PFSK-1 (cell line): ENCODE measurements at regions not wholly inside any gene's neighbourhood (a gene's known extent, or its start where the extent isn't known, plus 50 kb on each side); places are given as distances from the start of the nearest gene placed in this dataset.

Experiments used
- FOXP2 ChIP-seq: optimal IDR thresholded peaks from 2 replicates; pipeline ENCODE3; 2011; ENCODE audit warnings: borderline replicate concordance, control low read depth, inconsistent platforms; ENCODE audit not compliant: insufficient read depth; ENCODE audit errors: extremely low read length, extremely low read depth
- POLR2AphosphoS5 ChIP-seq: IDR thresholded peaks from 2 replicates; pipeline ENCODE4 v1.6.1; 2012; ENCODE audit warnings: low read depth, mild to moderate bottlenecking, control low read depth, low read length, moderate library complexity
- REST ChIP-seq, 2 experiments: IDR thresholded peaks; 2 replicates each; pipeline versions ENCODE4 v1.6.1 to v1.8.0; 2011 to 2012; ENCODE audit warnings: low read depth in 2 of 2, low read length in 2 of 2, control low read depth in 1 of 2, inconsistent platforms in 1 of 2, mild to moderate bottlenecking in 1 of 2, moderate library complexity in 1 of 2; ENCODE audit not compliant: insufficient read depth in 1 of 2
- SIN3A ChIP-seq: IDR thresholded peaks from 2 replicates; pipeline ENCODE4 v1.6.1; 2012; ENCODE audit warnings: mild to moderate bottlenecking, low read length, moderate library complexity, borderline replicate concordance; ENCODE audit not compliant: insufficient read depth
- TAF1 ChIP-seq: IDR thresholded peaks from 2 replicates; pipeline ENCODE4 v1.6.1; 2012; ENCODE audit warnings: low read length, control low read depth, borderline replicate concordance; ENCODE audit not compliant: insufficient read depth

- TF ChIP-seq FOXP2 (no peak), REST (IDR thresholded peaks at IDR 0.05; ENCODE audit: insufficient read depth in 1 of 2, low read depth in 2 of 2, low read length in 2 of 2) (no peak), SIN3A (no peak), TAF1 (no peak), POLR2AphosphoS5 (no peak)
Measured at GRCh38 chr4:128450326-128451120, 162.9 kb upstream of the PGRMC2 start.

- TF ChIP-seq REST (IDR thresholded peaks at IDR 0.05; ENCODE audit: insufficient read depth in 1 of 2, low read depth in 2 of 2, low read length in 2 of 2) (no peak), SIN3A (no peak), FOXP2 (no peak)
Measured at GRCh38 chr4:128449251-128449650, 161.6 kb upstream of the PGRMC2 start.

DNA sequence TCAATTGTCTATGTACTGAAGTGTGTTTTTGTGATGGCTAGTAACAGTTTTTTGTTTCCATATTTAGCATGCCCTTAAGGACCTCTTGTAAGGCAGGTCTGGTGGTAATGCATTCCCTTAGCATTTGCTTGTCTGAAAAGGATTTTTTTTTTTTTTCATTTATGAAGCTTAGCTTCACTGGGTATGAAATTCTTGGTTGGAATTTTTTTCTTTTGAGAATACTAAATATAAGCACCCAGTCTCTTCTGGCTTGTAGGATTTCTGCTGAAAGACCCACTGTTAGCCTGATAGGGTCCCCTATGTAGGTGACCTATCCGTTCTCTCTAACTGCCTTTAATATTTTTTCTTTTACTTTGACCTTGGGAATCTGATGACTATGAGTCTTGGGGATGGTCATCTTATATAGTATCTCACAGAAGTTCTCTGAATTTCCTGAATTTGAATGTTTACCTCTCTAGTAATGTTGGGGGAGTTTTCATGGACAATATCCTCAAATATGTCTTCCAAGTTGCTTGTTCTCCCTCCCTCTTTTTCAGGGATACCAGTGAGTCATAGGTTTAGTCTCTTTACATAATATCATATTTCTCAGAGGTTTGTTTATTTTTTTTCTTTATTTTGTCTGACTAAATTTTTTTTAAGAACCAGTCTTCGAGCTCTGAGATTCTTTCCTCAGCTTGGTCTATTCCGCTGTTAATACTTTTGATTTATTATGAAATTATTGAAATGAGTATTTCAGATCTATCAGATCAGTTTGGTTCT is 157.1 kb upstream of the PGRMC2 start:
- no peak for TF ChIP-seq POLR2AphosphoS5
- TF ChIP-seq TAF1 = no peak
- TF ChIP-seq SIN3A = no peak

DNA sequence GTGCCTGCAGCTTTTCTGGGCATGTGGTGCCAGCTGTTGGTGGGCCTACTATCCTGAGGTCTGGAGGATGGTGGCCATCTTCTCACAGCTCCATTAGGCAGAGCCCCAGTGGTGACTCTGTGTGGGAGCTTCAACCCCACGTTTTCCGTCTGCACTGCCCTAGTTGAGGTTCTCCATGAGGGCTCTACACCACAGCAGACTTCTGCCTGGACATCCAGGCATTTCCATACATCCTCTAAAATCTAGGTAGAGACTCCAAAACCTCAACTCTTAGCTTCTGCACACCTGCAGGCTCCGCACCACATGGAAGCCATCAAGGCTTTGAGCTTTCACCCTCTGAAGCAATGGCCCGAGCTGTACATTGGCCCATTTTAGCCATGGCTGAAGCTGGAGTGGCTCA is 153.3 kb upstream of the PGRMC2 start:
- no peak for TF ChIP-seq SIN3A
- no peak for TF ChIP-seq FOXP2
- TF ChIP-seq POLR2AphosphoS5 = no peak
- TF ChIP-seq REST (IDR thresholded peaks at IDR 0.05; ENCODE audit: insufficient read depth in 1 of 2, low read depth in 2 of 2, low read length in 2 of 2) = no peak
- no peak for TF ChIP-seq TAF1

DNA sequence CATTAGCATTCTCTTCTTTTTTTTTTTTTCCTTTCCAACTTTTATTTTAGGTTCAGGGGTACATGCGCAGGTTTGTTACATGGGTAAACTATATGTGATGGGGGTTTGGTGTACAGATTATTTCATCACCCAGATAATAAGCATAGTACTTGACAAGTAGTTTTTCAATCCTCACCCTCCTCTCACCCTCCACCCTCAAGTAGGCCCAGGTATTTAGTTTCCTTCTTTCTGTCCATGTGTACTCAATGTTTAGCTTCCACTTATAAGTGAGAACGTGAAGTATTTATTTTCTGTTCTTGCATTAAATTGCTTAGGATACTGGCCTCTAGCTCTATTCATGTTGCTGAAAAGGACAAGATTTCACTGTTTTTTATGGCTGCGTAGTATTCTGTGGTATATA is 140.8 kb upstream of the PGRMC2 start:
- TF ChIP-seq REST (IDR thresholded peaks at IDR 0.05; ENCODE audit: insufficient read depth in 1 of 2, low read depth in 2 of 2, low read length in 2 of 2) = no peak
- no peak for TF ChIP-seq FOXP2
- no peak for TF ChIP-seq POLR2AphosphoS5
- no peak for TF ChIP-seq TAF1
- no peak for TF ChIP-seq SIN3A
